HCT116 (cell line): ENCODE measurements at regions not wholly inside any gene's neighbourhood (a gene's known extent, or its start where the extent isn't known, plus 50 kb on each side); places are given as distances from the start of the nearest gene placed in this dataset.

ENCODE experiments used
- ATAC-seq: fragments of 200-7000 bp; cut with Tn5 transposase; 2 replicates; pipeline ENCODE4 v1.9.1; 2020; ENCODE audit warnings: mild to moderate bottlenecking, moderate library complexity
- BruUV-seq: library from RNA; stranded (reverse); fragments of 400-500 nt; replicated peaks from 2 replicates; lab custom pipeline; 2021; lab: Mats Ljungman, UMichigan
- CTCF ChIA-PET: fragments of 300-600 bp; sonication (Branson Sonifier 250); formaldehyde crosslinking; loops from one replicate; lab custom pipeline; 2021; ENCODE audit warnings: antibody characterized with exemption; lab: Charles Lee
- POLR2A ChIA-PET: fragments of 300-600, 350-600 bp; sonication (Branson Sonifier 250); formaldehyde crosslinking; loops from one replicate; lab custom pipeline; 2021; ENCODE audit warnings: antibody characterized with exemption; lab: Charles Lee
- RAD21 ChIA-PET, 2 experiments: fragments of 300-600 bp; sonication (Branson Sonifier 250); formaldehyde crosslinking; loops; one replicate each; lab custom pipeline; 2023; ENCODE audit warnings: low total read pairs in 2 of 2; ENCODE audit not compliant: uncharacterized antibody in 2 of 2, unreplicated experiment in 2 of 2, low non-redundant PET in 1 of 2; lab: Charles Lee
- DNase-seq: peaks from one replicate; pipeline ENCODE4 v3.0.0-alpha.2; 2010; ENCODE audit warnings: low read depth, low spot score
- H2AFZ ChIP-seq: fragments of 200-600 bp; shearing (Covaris generic), sonication (generic); 2 replicates; pipeline ENCODE4 v1.6.1; 2017; ENCODE audit warnings: low read depth, mixed run types, mixed read lengths, antibody characterized with exemption, low read length; ENCODE audit not compliant: poor library complexity, severe bottlenecking
- H3K27ac ChIP-seq: 2 replicates; pipeline ENCODE4 v1.5.1; 2012; ENCODE audit warnings: low read depth, low read length
- H3K27me3 ChIP-seq: fragments of 200-600 bp; sonication (generic); 2 replicates; pipeline ENCODE4 v1.6.1; 2016; ENCODE audit warnings: mixed run types, low read length, mixed read lengths; ENCODE audit not compliant: insufficient read depth
- H3K36me3 ChIP-seq, 2 experiments: fragments of 200-500 bp in 1 of 2; fragments of 200-600 bp in 1 of 2; sonication (Bioruptor generic) in 1 of 2; sonication (generic) in 1 of 2; 2 replicates each; pipeline versions ENCODE4 v1.5.1 to v1.6.1; 2014 to 2016; ENCODE audit warnings: low read length in 2 of 2, inconsistent platforms in 1 of 2, mixed read lengths in 1 of 2, mixed run types in 1 of 2; ENCODE audit not compliant: insufficient read depth in 2 of 2, control insufficient read depth in 1 of 2
- H3K4me1 ChIP-seq, 2 experiments: fragments of 200-600 bp in 1 of 2; sonication (generic) in 1 of 2; 2 replicates each; pipeline versions ENCODE4 v1.5.1 to v1.6.1; 2012 to 2017; ENCODE audit warnings: low read length in 2 of 2, inconsistent platforms in 1 of 2, mild to moderate bottlenecking in 1 of 2, mixed read lengths in 1 of 2, mixed run types in 1 of 2, moderate library complexity in 1 of 2; ENCODE audit not compliant: insufficient read depth in 2 of 2, control insufficient read depth in 1 of 2
- H3K4me2 ChIP-seq: fragments of 200-600 bp; sonication (generic); 2 replicates; pipeline ENCODE4 v1.6.1; 2017; ENCODE audit warnings: mixed run types, low read length, mixed read lengths
- H3K4me3 ChIP-seq, 2 experiments: fragments of 200-600 bp in 1 of 2; sonication (generic) in 1 of 2; replicated peaks in 1 of 2; 2 replicates each; pipeline ENCODE4 v1.5.1; 2011 to 2016; ENCODE audit warnings: low read length in 2 of 2, control low read depth in 1 of 2, low read depth in 1 of 2, mild to moderate bottlenecking in 1 of 2, mixed read lengths in 1 of 2, mixed run types in 1 of 2
- H3K79me2 ChIP-seq: fragments of 200-600 bp; sonication (generic); 2 replicates; pipeline ENCODE4 v1.6.1; 2017; ENCODE audit warnings: mild to moderate bottlenecking, mixed run types, low read length, moderate library complexity, mixed read lengths; ENCODE audit not compliant: insufficient read depth
- H3K9ac ChIP-seq: fragments of 200-600 bp; sonication (generic); 2 replicates; pipeline ENCODE4 v1.6.1; 2016; ENCODE audit warnings: low read length, mixed read lengths
- H3K9me2 ChIP-seq: fragments of 200-600 bp; sonication (generic), shearing (Covaris generic); 2 replicates; pipeline ENCODE4 v1.6.1; 2017; ENCODE audit warnings: mixed run types, mild to moderate bottlenecking, moderate library complexity; ENCODE audit not compliant: insufficient read depth
- H3K9me3 ChIP-seq, 2 experiments: fragments of 200-500 bp in 1 of 2; fragments of 200-600 bp in 1 of 2; sonication (Bioruptor generic) in 1 of 2; sonication (generic) in 1 of 2; 2 replicates each; pipeline ENCODE4 v1.6.1; 2014 to 2017; ENCODE audit warnings: low read length in 2 of 2, mixed read lengths in 2 of 2, inconsistent platforms in 1 of 2, low read depth in 1 of 2, mild to moderate bottlenecking in 1 of 2, mixed run types in 1 of 2, moderate library complexity in 1 of 2; ENCODE audit not compliant: control insufficient read depth in 1 of 2, insufficient read depth in 1 of 2
- H4K20me1 ChIP-seq: fragments of 200-600 bp; sonication (generic), shearing (Covaris generic); 2 replicates; pipeline ENCODE4 v1.6.1; 2017; ENCODE audit warnings: mixed run types, mild to moderate bottlenecking, moderate library complexity; ENCODE audit not compliant: insufficient read depth
- CBX3 ChIP-seq: IDR thresholded peaks from 2 replicates; pipeline ENCODE4 v1.6.1; 2012; ENCODE audit warnings: low read depth
- CEBPB ChIP-seq: IDR thresholded peaks from 2 replicates; pipeline ENCODE4 v1.6.1; 2012; ENCODE audit warnings: low read depth
- EGR1 ChIP-seq: IDR thresholded peaks from 2 replicates; pipeline ENCODE4 v1.6.1; 2012; ENCODE audit warnings: low read depth
- ELF1 ChIP-seq: IDR thresholded peaks from 2 replicates; pipeline ENCODE4 v1.6.1; 2012; ENCODE audit warnings: low read depth, borderline replicate concordance
- EZH2 ChIP-seq: fragments of 200-600 bp; sonication (generic); IDR thresholded peaks from 2 replicates; pipeline ENCODE4 v1.6.1; 2017; ENCODE audit warnings: antibody characterized with exemption, mixed run types
- EZH2phosphoT487 ChIP-seq: fragments of 200-600 bp; IDR thresholded peaks from 2 replicates; pipeline ENCODE4 v1.6.1; 2018; ENCODE audit warnings: antibody characterized with exemption, borderline replicate concordance
- FOSL1 ChIP-seq: IDR thresholded peaks from 2 replicates; pipeline ENCODE4 v1.6.1; 2012; ENCODE audit warnings: low read depth
- JUND ChIP-seq: IDR thresholded peaks from 2 replicates; pipeline ENCODE4 v1.6.1; 2012
- POLR2AphosphoS5 ChIP-seq: IDR thresholded peaks from 2 replicates; pipeline ENCODE4 v1.6.1; 2011; ENCODE audit warnings: mild to moderate bottlenecking, low read depth, low read length, moderate library complexity
- SIN3A ChIP-seq: IDR thresholded peaks from 2 replicates; pipeline ENCODE4 v1.6.1; 2012; ENCODE audit warnings: low read depth
- YY1 ChIP-seq: IDR thresholded peaks from 2 replicates; pipeline ENCODE4 v1.6.1; 2011; ENCODE audit warnings: low read length, low read depth, moderate library complexity, mild to moderate bottlenecking; ENCODE audit not compliant: insufficient replicate concordance; ENCODE audit errors: extremely low read depth
- ZBTB33 ChIP-seq: IDR thresholded peaks from 2 replicates; pipeline ENCODE4 v1.6.1; 2011; ENCODE audit warnings: mild to moderate bottlenecking, low read length, moderate library complexity; ENCODE audit not compliant: insufficient replicate concordance; ENCODE audit errors: extremely low read depth
- ZNF274 ChIP-seq: fragments of 200-500 bp; sonication (Bioruptor generic); IDR thresholded peaks from 2 replicates; pipeline ENCODE4 v1.6.1; 2014; ENCODE audit warnings: mild to moderate bottlenecking, low read depth, low read length, inconsistent platforms
- intact Hi-C: fragments of 100-400 bp; cut with micrococcal nuclease; formaldehyde crosslinking; loops from 2 replicates; pipeline ENCODE4 v1.10.0; 2022
- TF ChIP-seq, protein P1 (sequence below): IDR thresholded peaks from 2 replicates; pipeline ENCODE4 v1.6.1; 2012; ENCODE audit warnings: low read depth
- TF ChIP-seq, protein P2 (sequence below), 3 experiments: fragments of 200-600 bp in 1 of 3; sonication (generic) in 1 of 3; IDR thresholded peaks in 2 of 3; conservative IDR thresholded peaks in 1 of 3; 2 replicates each; pipeline ENCODE4 v1.5.1; 2012 to 2017; ENCODE audit warnings: low read depth in 2 of 3, low read length in 2 of 3, antibody characterized with exemption in 1 of 3, borderline replicate concordance in 1 of 3, control low read depth in 1 of 3, mild to moderate bottlenecking in 1 of 3, mixed read lengths in 1 of 3, mixed run types in 1 of 3, moderate library complexity in 1 of 3; ENCODE audit not compliant: insufficient read depth in 1 of 3
- TF ChIP-seq, protein P3 (sequence below): IDR thresholded peaks from 2 replicates; pipeline ENCODE4 v1.6.1; 2012

GRCh38 chr5:87099291-87099839, 168.3 kb upstream of the RASA1 start:
- peaks cover 0 to 11% of the 10 kb centered on the region in 2 experiments; a peak in 1 of 4 replicates for H3K4me1 ChIP-seq
- H3K27me3 ChIP-seq: no peaks in the 10 kb centered on the region
- ATAC-seq: no peak
- intact Hi-C loops: no loop called here
- H3K9ac ChIP-seq: no peak overlapping the region
- no TSS peak for BruUV-seq
- no peak overlapping the region for H3K4me2 ChIP-seq
- H2AFZ ChIP-seq: no peak overlapping the region
- no peaks in the 10 kb centered on the region for H4K20me1 ChIP-seq
- ChIA-PET RAD21 (no interaction called here), POLR2A (no interaction called here), CTCF (no interaction called here)
- H3K27ac ChIP-seq: no peak overlapping the region
- H3K9me3 ChIP-seq: no peaks in the 10 kb centered on the region
- no peaks in the 10 kb centered on the region for H3K79me2 ChIP-seq
- H3K9me2 ChIP-seq: no peaks in the 10 kb centered on the region
- no peak for DNase-seq
- no peaks in the 10 kb centered on the region for H3K36me3 ChIP-seq
- H3K4me3 ChIP-seq: no peak overlapping the region
- no peak for TF ChIP-seq FOSL1
- TF ChIP-seq, protein P1, sequence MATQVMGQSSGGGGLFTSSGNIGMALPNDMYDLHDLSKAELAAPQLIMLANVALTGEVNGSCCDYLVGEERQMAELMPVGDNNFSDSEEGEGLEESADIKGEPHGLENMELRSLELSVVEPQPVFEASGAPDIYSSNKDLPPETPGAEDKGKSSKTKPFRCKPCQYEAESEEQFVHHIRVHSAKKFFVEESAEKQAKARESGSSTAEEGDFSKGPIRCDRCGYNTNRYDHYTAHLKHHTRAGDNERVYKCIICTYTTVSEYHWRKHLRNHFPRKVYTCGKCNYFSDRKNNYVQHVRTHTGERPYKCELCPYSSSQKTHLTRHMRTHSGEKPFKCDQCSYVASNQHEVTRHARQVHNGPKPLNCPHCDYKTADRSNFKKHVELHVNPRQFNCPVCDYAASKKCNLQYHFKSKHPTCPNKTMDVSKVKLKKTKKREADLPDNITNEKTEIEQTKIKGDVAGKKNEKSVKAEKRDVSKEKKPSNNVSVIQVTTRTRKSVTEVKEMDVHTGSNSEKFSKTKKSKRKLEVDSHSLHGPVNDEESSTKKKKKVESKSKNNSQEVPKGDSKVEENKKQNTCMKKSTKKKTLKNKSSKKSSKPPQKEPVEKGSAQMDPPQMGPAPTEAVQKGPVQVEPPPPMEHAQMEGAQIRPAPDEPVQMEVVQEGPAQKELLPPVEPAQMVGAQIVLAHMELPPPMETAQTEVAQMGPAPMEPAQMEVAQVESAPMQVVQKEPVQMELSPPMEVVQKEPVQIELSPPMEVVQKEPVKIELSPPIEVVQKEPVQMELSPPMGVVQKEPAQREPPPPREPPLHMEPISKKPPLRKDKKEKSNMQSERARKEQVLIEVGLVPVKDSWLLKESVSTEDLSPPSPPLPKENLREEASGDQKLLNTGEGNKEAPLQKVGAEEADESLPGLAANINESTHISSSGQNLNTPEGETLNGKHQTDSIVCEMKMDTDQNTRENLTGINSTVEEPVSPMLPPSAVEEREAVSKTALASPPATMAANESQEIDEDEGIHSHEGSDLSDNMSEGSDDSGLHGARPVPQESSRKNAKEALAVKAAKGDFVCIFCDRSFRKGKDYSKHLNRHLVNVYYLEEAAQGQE: no peak
- TF ChIP-seq CBX3: no peak
- no peak for TF ChIP-seq ZBTB33
- TF ChIP-seq, protein P2, sequence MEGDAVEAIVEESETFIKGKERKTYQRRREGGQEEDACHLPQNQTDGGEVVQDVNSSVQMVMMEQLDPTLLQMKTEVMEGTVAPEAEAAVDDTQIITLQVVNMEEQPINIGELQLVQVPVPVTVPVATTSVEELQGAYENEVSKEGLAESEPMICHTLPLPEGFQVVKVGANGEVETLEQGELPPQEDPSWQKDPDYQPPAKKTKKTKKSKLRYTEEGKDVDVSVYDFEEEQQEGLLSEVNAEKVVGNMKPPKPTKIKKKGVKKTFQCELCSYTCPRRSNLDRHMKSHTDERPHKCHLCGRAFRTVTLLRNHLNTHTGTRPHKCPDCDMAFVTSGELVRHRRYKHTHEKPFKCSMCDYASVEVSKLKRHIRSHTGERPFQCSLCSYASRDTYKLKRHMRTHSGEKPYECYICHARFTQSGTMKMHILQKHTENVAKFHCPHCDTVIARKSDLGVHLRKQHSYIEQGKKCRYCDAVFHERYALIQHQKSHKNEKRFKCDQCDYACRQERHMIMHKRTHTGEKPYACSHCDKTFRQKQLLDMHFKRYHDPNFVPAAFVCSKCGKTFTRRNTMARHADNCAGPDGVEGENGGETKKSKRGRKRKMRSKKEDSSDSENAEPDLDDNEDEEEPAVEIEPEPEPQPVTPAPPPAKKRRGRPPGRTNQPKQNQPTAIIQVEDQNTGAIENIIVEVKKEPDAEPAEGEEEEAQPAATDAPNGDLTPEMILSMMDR (IDR thresholded peaks at IDR 0.05 in 2 of 3, conservative IDR thresholded peaks at IDR 0.05 in 1 of 3; ENCODE audit: borderline replicate concordance in 1 of 3, insufficient read depth in 1 of 3, low read depth in 2 of 3, low read length in 2 of 3): no peak
- no peak for TF ChIP-seq EGR1
- TF ChIP-seq EZH2: no peak
- no peak for TF ChIP-seq YY1
- no peak for TF ChIP-seq ELF1
- TF ChIP-seq JUND: no peak
- no peak for TF ChIP-seq ZNF274
- TF ChIP-seq POLR2AphosphoS5: no peak
- TF ChIP-seq CEBPB: no peak
- TF ChIP-seq SIN3A: no peak
- no peak for TF ChIP-seq EZH2phosphoT487
- TF ChIP-seq, protein P3, sequence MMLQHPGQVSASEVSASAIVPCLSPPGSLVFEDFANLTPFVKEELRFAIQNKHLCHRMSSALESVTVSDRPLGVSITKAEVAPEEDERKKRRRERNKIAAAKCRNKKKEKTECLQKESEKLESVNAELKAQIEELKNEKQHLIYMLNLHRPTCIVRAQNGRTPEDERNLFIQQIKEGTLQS: no peak
